Gastrocnemius medialis (tissue), 4 donors: ENCODE measurements at regions not wholly inside any gene's neighbourhood (a gene's known extent, or its start where the extent isn't known, plus 50 kb on each side); places are given as distances from the start of the nearest gene placed in this dataset.

ENCODE experiments used
- CTCF ChIP-seq, 5 experiments: fragments of 450-650 bp in 3 of 5; fragments of 200-600 bp in 2 of 5; sonication (generic) in 2 of 5; IDR thresholded peaks in 4 of 5; conservative IDR thresholded peaks in 1 of 5; 1 replicate in 4 of 5; 2 replicates in 1 of 5; pipeline ENCODE4 v1.5.1; 2016 to 2019; ENCODE audit warnings: antibody characterized with exemption in 5 of 5, mild to moderate bottlenecking in 3 of 5, moderate library complexity in 3 of 5
- POLR2A ChIP-seq, 2 donors: fragments of 450-650 bp; IDR thresholded peaks; one replicate each; pipeline ENCODE4 v1.6.1; 2017; ENCODE audit warnings: antibody characterized with exemption in 2 of 2, mild to moderate bottlenecking in 2 of 2, moderate library complexity in 2 of 2

DNA sequence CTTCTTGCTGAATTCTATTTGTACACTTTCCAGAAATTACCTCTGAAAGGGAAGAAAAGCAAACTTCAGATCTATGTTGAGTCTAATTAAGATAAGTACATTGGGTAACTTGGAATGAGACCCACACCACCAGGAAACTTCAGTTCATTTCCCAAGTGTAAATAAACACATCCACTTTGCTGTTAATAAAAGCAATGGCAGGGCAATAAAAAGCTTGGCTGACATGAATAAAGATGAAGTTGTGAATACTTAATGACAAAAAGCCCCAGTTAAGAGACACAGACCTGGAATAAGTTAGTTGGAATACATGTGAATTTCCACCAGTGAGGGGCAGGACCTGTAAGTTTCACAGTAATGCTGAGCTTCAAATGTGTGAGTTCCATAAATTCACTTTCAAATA is 83.3 kb downstream of the MEX3B start:
- TF ChIP-seq CTCF (IDR thresholded peaks at IDR 0.05 in 4 of 5, conservative IDR thresholded peaks at IDR 0.05 in 1 of 5): no peak
- TF ChIP-seq POLR2A (IDR thresholded peaks at IDR 0.05): no peak
